T-helper 1 cell treated with Interleukin-12 subunit alpha and Interleukin-12 subunit beta and Interleukin-4 antibody, amounts not matched to agents 30 ng/mL and 1 ng/mL, for 36 hours (primary cell): ENCODE measurements at regions not wholly inside any gene's neighbourhood (a gene's known extent, or its start where the extent isn't known, plus 50 kb on each side); places are given as distances from the start of the nearest gene placed in this dataset.

ENCODE experiments used
- intact Hi-C: fragments of 100-400 bp; cut with micrococcal nuclease; formaldehyde crosslinking; loops from one replicate; pipeline ENCODE4 v1.15.1; 2024

- intact Hi-C loops: no loop called here
These were observed 184.8 kb upstream of the NRP1 start for GRCh38 chr10:33519130-33519860.

GRCh38 chr10:33510206-33510605 is 175.7 kb upstream of the NRP1 start:
- intact Hi-C loops: no loop called here

- intact Hi-C loops: no loop called here
These were observed 174.9 kb upstream of the NRP1 start for GRCh38 chr10:33509231-33509831.

GRCh38 chr10:33507662-33508425 is 173.4 kb upstream of the NRP1 start:
- intact Hi-C loops: no loop called here

- intact Hi-C loops: no loop called here
These were observed 172.6 kb upstream of the NRP1 start for GRCh38 chr10:33506838-33507661.

GRCh38 chr10:33506391-33506790 is 171.9 kb upstream of the NRP1 start:
- intact Hi-C loops: no loop called here

GRCh38 chr10:33501161-33501560 is 166.7 kb upstream of the NRP1 start:
- intact Hi-C loops: no loop called here

GRCh38 chr10:33498391-33498891 is 164.0 kb upstream of the NRP1 start:
- intact Hi-C loops: no loop called here

GRCh38 chr10:33497338-33497737 is 162.9 kb upstream of the NRP1 start:
- intact Hi-C loops: no loop called here

GRCh38 chr10:33496096-33496495 is 161.6 kb upstream of the NRP1 start:
- intact Hi-C loops: no loop called here

- intact Hi-C loops: no loop called here
These were observed 160.3 kb upstream of the NRP1 start for GRCh38 chr10:33494694-33495265.

GRCh38 chr10:33493978-33494377 is 159.5 kb upstream of the NRP1 start:
- intact Hi-C loops: no loop called here

- intact Hi-C loops: no loop called here
These were observed 159.0 kb upstream of the NRP1 start for GRCh38 chr10:33493497-33493896.

GRCh38 chr10:33492701-33493345 is 158.4 kb upstream of the NRP1 start:
- intact Hi-C loops: no loop called here

GRCh38 chr10:33489501-33490176 is 155.2 kb upstream of the NRP1 start:
- intact Hi-C loops: no loop called here

- intact Hi-C loops: no loop called here
These were observed 152.7 kb upstream of the NRP1 start for GRCh38 chr10:33487014-33487776.

- intact Hi-C loops: no loop called here
These were observed 150.8 kb upstream of the NRP1 start for GRCh38 chr10:33485276-33485675.

- intact Hi-C loops: no loop called here
These were observed 150.3 kb upstream of the NRP1 start for GRCh38 chr10:33484787-33485186.

- intact Hi-C loops: no loop called here
These were observed 149.3 kb upstream of the NRP1 start for GRCh38 chr10:33483816-33484190.
